CMK (cell line): ENCODE measurements at regions not wholly inside any gene's neighbourhood (a gene's known extent, or its start where the extent isn't known, plus 50 kb on each side); places are given as distances from the start of the nearest gene placed in this dataset.

ENCODE experiments used
- DNase-seq: peaks from one replicate; pipeline ENCODE4 v3.0.0-alpha.2; 2010; ENCODE audit warnings: low read depth

- no peak for DNase-seq
Measured at GRCh38 chr14:100955201-100955600, 51.7 kb upstream of the RTL1 start.

GRCh38 chr14:100962494-100962893 is 59.0 kb upstream of the RTL1 start:
- DNase-seq, result no peak

- DNase-seq, result no peak
Measured at GRCh38 chr14:100965296-100965695, 61.8 kb upstream of the RTL1 start.

- no peak for DNase-seq
Measured at GRCh38 chr14:100967178-100967577, 63.7 kb upstream of the RTL1 start.

GRCh38 chr14:100967930-100968329 is 64.4 kb upstream of the RTL1 start:
- DNase-seq, result no peak

GRCh38 chr14:100972118-100972897 is 68.8 kb upstream of the RTL1 start:
- DNase-seq, result no peak

- DNase-seq, result no peak
Measured at GRCh38 chr14:100975671-100976070, 72.1 kb upstream of the RTL1 start.

- DNase-seq, result no peak
Measured at GRCh38 chr14:100979079-100979478, 75.6 kb upstream of the RTL1 start.

GRCh38 chr14:100979780-100980179 is 76.3 kb upstream of the RTL1 start:
- no peak for DNase-seq

GRCh38 chr14:100980823-100981222 is 77.3 kb upstream of the RTL1 start:
- DNase-seq, result no peak

GRCh38 chr14:100981809-100982208 is 78.3 kb upstream of the RTL1 start:
- no peak for DNase-seq

GRCh38 chr14:100982353-100982752 is 78.8 kb upstream of the RTL1 start:
- DNase-seq, result no peak

GRCh38 chr14:100982762-100983161 is 79.2 kb upstream of the RTL1 start:
- DNase-seq, result no peak

GRCh38 chr14:100983710-100984109 is 80.2 kb upstream of the RTL1 start:
- DNase-seq, result no peak

GRCh38 chr14:100988011-100988410 is 84.5 kb upstream of the RTL1 start:
- DNase-seq, result no peak

- no peak for DNase-seq
Measured at GRCh38 chr14:100988411-100988900, 84.9 kb upstream of the RTL1 start.

GRCh38 chr14:100988956-100989355 is 85.4 kb upstream of the RTL1 start:
- no peak for DNase-seq

GRCh38 chr14:100989924-100990323 is 86.4 kb upstream of the RTL1 start:
- DNase-seq, result no peak

- no peak for DNase-seq
Measured at GRCh38 chr14:100994082-100994481, 90.6 kb upstream of the RTL1 start.

- DNase-seq, result no peak
Measured at GRCh38 chr14:100994756-100995330, 91.3 kb upstream of the RTL1 start.

- no peak for DNase-seq
Measured at GRCh38 chr14:101000711-101001250, 97.3 kb upstream of the RTL1 start.

GRCh38 chr14:101001311-101002069 is 98.0 kb upstream of the RTL1 start:
- DNase-seq, result no peak

- DNase-seq, result no peak
Measured at GRCh38 chr14:101002738-101003137, 99.2 kb upstream of the RTL1 start.
